Heart right ventricle (tissue), 16 donors: ENCODE measurements at regions not wholly inside any gene's neighbourhood (a gene's known extent, or its start where the extent isn't known, plus 50 kb on each side); places are given as distances from the start of the nearest gene placed in this dataset.

Experiments used
- ATAC-seq, 8 donors: fragments of 200-7000 bp; cut with Tn5 transposase; one replicate each; pipeline ENCODE4 v1.9.1; 2020; ENCODE audit warnings: mild to moderate bottlenecking in 8 of 8, moderate library complexity in 8 of 8, moderate number of reproducible peaks in 1 of 8
- DNase-seq, 2 donors: peaks; one replicate each; pipeline ENCODE4 v3.0.0-alpha.2; 2020
- H3K27ac ChIP-seq, 10 donors: fragments of 200-600 bp; sonication (generic) in 2 of 10; one replicate each; pipeline versions ENCODE4 v1.5.0 to v1.8.0; 2020 to 2022; ENCODE audit warnings: mild to moderate bottlenecking in 3 of 10
- H3K27me3 ChIP-seq, 7 donors: fragments of 200-600 bp; one replicate each; pipeline ENCODE4 v1.8.0; 2021 to 2022; ENCODE audit warnings: mild to moderate bottlenecking in 2 of 7
- H3K36me3 ChIP-seq, 9 donors: fragments of 200-600 bp; sonication (generic) in 1 of 9; one replicate each; pipeline versions ENCODE4 v1.5.0 to v1.8.0; 2020 to 2022; ENCODE audit warnings: mild to moderate bottlenecking in 2 of 9
- H3K4me1 ChIP-seq, 9 donors: fragments of 200-600 bp; sonication (generic) in 1 of 9; one replicate each; pipeline versions ENCODE4 v1.5.0 to v1.8.0; 2020 to 2022; ENCODE audit warnings: mild to moderate bottlenecking in 4 of 9
- H3K4me3 ChIP-seq, 10 donors: fragments of 200-600 bp; sonication (generic) in 2 of 10; one replicate each; pipeline versions ENCODE4 v1.5.0 to v1.8.0; 2020 to 2022; ENCODE audit warnings: mild to moderate bottlenecking in 7 of 10, moderate library complexity in 2 of 10
- H3K9me3 ChIP-seq, 11 donors: fragments of 200-600 bp in 10 of 11; sonication (generic) in 2 of 11; one replicate each; pipeline versions ENCODE4 v1.5.0 to v1.8.0; 2013 to 2022; ENCODE audit warnings: mild to moderate bottlenecking in 2 of 11, control low read depth in 1 of 11, moderate library complexity in 1 of 11
- WGBS, 2 donors: extraction: QIAGEN DNeasy Blood & Tissue Kit; methylation state at CpG; one replicate each; pipeline ENCODE4 v1.1.7; 2013; ENCODE audit warnings: inconsistent platforms in 1 of 2; 5-methylcytosine and 5-hydroxymethylcytosine counted together
- intact Hi-C, 10 donors: fragments of 100-400 bp; cut with DNase I; formaldehyde crosslinking; loops; one replicate each; pipeline versions ENCODE4 v1.11.1 to v1.14.2; 2022
- TF ChIP-seq, protein P1 (sequence below), 9 donors: fragments of 200-600 bp; sonication (generic) in 2 of 9; IDR thresholded peaks; one replicate each; pipeline versions ENCODE4 v1.5.0 to v1.8.0; 2021 to 2022; ENCODE audit warnings: antibody characterized with exemption in 9 of 9, mild to moderate bottlenecking in 5 of 9, moderate library complexity in 1 of 9
- donor health status: Arrhythmogenic right ventricular cardiomyopathy.
- donor health status: ischemic (EF 13 %, LVEDD 7.1; RV severe dilation, severe dysfunction).
- donor health status: healthy with polysubstance abuse.
- donor health status: DM: no; HTN: yes; CAD: no.
- donor health status: DM: no; HTN: no; CAD: no.
- donor health status: ischemic (EF 25% LVEDD 6.9; RV normal size, moderate dysfunction).
- donor health status: ischemic (EF 25% LVEDD 5.7; RV mildly dilated, moderate dysfunction).
- donor health status: healthy.
- donor health status: DM: yes; HTN: yes; CAD: no.
- donor health status: Ischemic cardiomyopathy.
- donor health status: ischemic (EF 35%, LVEDD 5.7; RV mildly dilated, moderate dysfunction).
- donor health status: nonischemic (EF 11% LVEDD 7.7; RV severe dilation, severe dysfunction).
- donor health status: DM: yes; HTN: yes; CAD: no.
- donor health status: PGD.
- donor health status: ischemic (EF 29% LVEDD 5.4; RV normal size, mild dysfunction).
- donor health status: nonischemic (EF 23%, LVEDD 6.1; RV moderate dilation, normal function).

DNA sequence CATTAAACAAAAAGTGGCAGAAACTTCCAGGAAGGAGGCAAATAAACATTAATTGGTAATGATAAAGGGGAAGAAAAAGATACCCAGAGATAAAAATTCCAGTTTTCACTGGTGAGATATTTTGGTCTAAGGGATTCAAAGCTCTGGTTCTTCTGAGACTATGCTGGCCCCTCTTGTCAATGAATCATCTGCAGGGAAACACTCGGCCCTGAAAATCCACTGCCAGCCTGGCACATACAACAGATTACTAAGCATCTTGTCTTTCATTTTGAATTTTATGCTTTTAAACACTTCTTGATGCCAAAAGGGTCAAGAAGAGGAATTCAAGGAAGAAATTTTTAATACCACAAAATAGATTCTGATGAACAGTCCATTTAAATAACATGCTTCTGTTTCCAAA lies 1603.8 kb upstream of the ZEB2 start:
- Histone ChIP-seq H3K36me3 (no peaks in the 10 kb centered on the region), H3K27ac (no peak overlapping the region), H3K4me1 (no peaks in the 10 kb centered on the region), H3K4me3 (no peak overlapping the region), H3K9me3 (peaks cover 0 to 4% (median 0%) of the 10 kb centered on the region in 11 donors), H3K27me3 (no peaks in the 10 kb centered on the region)
- DNase-seq (no peak), ATAC-seq (no peak)
- WGBS, 2 donors = 58 to 79% methylated on average over 1 of the region's 1 CpG
- intact Hi-C loops = no loop called here
- TF ChIP-seq, protein P1, sequence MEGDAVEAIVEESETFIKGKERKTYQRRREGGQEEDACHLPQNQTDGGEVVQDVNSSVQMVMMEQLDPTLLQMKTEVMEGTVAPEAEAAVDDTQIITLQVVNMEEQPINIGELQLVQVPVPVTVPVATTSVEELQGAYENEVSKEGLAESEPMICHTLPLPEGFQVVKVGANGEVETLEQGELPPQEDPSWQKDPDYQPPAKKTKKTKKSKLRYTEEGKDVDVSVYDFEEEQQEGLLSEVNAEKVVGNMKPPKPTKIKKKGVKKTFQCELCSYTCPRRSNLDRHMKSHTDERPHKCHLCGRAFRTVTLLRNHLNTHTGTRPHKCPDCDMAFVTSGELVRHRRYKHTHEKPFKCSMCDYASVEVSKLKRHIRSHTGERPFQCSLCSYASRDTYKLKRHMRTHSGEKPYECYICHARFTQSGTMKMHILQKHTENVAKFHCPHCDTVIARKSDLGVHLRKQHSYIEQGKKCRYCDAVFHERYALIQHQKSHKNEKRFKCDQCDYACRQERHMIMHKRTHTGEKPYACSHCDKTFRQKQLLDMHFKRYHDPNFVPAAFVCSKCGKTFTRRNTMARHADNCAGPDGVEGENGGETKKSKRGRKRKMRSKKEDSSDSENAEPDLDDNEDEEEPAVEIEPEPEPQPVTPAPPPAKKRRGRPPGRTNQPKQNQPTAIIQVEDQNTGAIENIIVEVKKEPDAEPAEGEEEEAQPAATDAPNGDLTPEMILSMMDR (IDR thresholded peaks at IDR 0.05) = no peak

DNA sequence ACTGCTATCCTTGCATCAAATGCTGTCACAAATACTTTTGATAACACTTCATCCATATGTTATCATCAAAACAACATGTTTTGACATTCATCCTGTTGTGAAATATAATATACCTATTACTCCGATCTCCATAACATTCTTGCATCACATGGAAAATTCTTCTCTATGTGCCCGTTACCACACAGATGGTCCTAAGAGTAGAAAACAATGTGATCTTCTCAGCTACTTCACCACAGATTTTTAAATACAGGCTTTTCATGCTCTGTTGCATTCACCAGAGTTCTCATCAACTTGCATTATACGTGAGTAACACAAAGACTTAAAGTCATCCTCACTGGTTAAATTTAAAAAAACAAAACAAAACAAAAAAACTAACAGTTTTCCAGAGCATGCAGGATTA lies 1603.3 kb upstream of the ZEB2 start:
- WGBS, 2 donors = 83 to 88% methylated on average over 3 of the region's 3 CpGs
- Histone ChIP-seq H3K36me3 (no peaks in the 10 kb centered on the region), H3K9me3 (peaks cover 0 to 4% (median 0%) of the 10 kb centered on the region in 11 donors), H3K27ac (no peak overlapping the region), H3K4me1 (no peaks in the 10 kb centered on the region), H3K4me3 (no peak overlapping the region), H3K27me3 (no peaks in the 10 kb centered on the region)
- DNase-seq = no peak
- no peak for ATAC-seq
- TF ChIP-seq, protein P1 (IDR thresholded peaks at IDR 0.05) = no peak
- intact Hi-C loops = no loop called here

DNA sequence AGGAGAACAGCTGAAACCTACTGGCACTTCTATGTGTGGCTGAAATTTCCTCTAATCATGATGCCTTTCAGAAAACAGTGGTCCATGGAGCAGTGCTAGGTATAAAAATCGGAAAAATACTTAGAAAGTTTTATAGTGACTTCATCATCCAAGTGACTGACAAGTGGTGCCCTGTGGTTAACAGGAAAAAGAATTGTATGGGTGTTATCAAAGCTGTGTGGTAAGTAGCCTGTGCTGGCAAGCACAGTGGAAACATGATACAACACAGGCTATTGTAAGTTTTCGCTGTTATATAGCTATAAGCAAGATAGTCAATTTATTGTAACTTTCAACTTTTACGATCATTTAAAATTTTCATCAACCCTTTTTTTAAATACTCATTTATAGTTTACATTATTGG lies 1599.7 kb upstream of the ZEB2 start:
- no peaks in the 10 kb centered on the region for H3K36me3 ChIP-seq
- no peak overlapping the region for H3K27ac ChIP-seq
- no peaks in the 10 kb centered on the region for H3K4me1 ChIP-seq
- H3K27me3 ChIP-seq = no peaks in the 10 kb centered on the region
- no peak overlapping the region for H3K4me3 ChIP-seq
- no peaks in the 10 kb centered on the region for H3K9me3 ChIP-seq
- ATAC-seq = no peak
- intact Hi-C loops = no loop called here
- no peak for DNase-seq
- 87 to 90% methylated on average over 3 of the region's 3 CpGs for WGBS, 2 donors
- TF ChIP-seq, protein P1 (IDR thresholded peaks at IDR 0.05) = no peak

DNA sequence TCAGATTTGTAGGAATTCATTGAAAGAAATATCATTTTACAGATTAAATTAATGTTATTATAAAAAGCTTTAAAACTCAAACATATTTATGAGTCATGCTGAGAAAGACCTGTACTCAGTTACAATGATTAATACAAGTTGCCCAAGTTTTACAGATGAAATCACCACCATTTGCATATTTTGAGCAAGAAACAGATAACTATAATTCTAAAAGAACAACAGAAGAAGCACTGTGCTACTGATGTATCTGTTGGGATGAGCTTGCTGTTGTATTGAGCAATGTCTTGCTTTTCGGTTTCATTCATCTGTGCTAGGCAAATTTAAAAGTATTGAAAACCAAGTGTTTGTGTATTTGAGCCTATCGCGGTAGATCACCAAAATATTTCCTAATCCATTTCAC lies 1589.1 kb upstream of the ZEB2 start:
- no peak overlapping the region for H3K4me3 ChIP-seq
- 66 to 92% methylated on average over 3 of the region's 3 CpGs for WGBS, 2 donors

More for the DNA sequence above, 1589.1 kb upstream of the ZEB2 start:
- no peak for DNase-seq
- TF ChIP-seq, protein P1 (IDR thresholded peaks at IDR 0.05) = no peak
- Histone ChIP-seq H3K36me3 (no peaks in the 10 kb centered on the region), H3K4me1 (no peaks in the 10 kb centered on the region), H3K27me3 (no peaks in the 10 kb centered on the region), H3K9me3 (no peaks in the 10 kb centered on the region), H3K27ac (no peak overlapping the region)
- no peak for ATAC-seq
- intact Hi-C loops = no loop called here
